ENCODE measurements at regions not wholly inside any gene's neighbourhood (a gene's known extent, or its start where the extent isn't known, plus 50 kb on each side); places are given as distances from the start of the nearest gene placed in this dataset.
"Not testable (repeated sequence)": the region's sequence is repeated elsewhere in the genome, so short reads cannot be mapped to it uniquely, and the experiment has no call there.

GRCh38 chr5:18523380-18523779 lies 889.1 kb downstream of the TAF11L14 start:
- H3K4me3 ChIP-seq (ENCODE audit: low read depth, low read length), result no peak overlapping the region
- TF ChIP-seq CTCF (conservative IDR thresholded peaks at IDR 0.05; ENCODE audit: low read depth, low read length), result no peak
- no peak for DNase-seq (ENCODE audit: low read depth)

- no peak overlapping the region for H3K4me3 ChIP-seq (ENCODE audit: low read depth, low read length)
- no peak for DNase-seq (ENCODE audit: low read depth)
- no peak for TF ChIP-seq CTCF (conservative IDR thresholded peaks at IDR 0.05; ENCODE audit: low read depth, low read length)
These were observed 892.6 kb downstream of the TAF11L14 start for GRCh38 chr5:18526792-18527405.

- DNase-seq (ENCODE audit: low read depth), result no peak
- TF ChIP-seq CTCF (conservative IDR thresholded peaks at IDR 0.05; ENCODE audit: low read depth, low read length), result no peak
- H3K4me3 ChIP-seq (ENCODE audit: low read depth, low read length), result no peak overlapping the region
These were observed 898.9 kb downstream of the TAF11L14 start for GRCh38 chr5:18533137-18533536.

- TF ChIP-seq CTCF (conservative IDR thresholded peaks at IDR 0.05; ENCODE audit: low read depth, low read length), result no peak
These were observed 899.9 kb downstream of the TAF11L14 start for GRCh38 chr5:18534119-18534518.

GRCh38 chr5:18535753-18536152 lies 901.5 kb downstream of the TAF11L14 start:
- not testable (repeated sequence) for DNase-seq (ENCODE audit: low read depth); H3K4me3 ChIP-seq (ENCODE audit: low read depth, low read length)

More at GRCh38 chr5:18534119-18534518, 899.9 kb downstream of the TAF11L14 start:
- DNase-seq (ENCODE audit: low read depth), result no peak
- no peak overlapping the region for H3K4me3 ChIP-seq (ENCODE audit: low read depth, low read length)

- DNase-seq (ENCODE audit: low read depth), result no peak
- no peak for TF ChIP-seq CTCF (conservative IDR thresholded peaks at IDR 0.05; ENCODE audit: low read depth, low read length)
- no peak overlapping the region for H3K4me3 ChIP-seq (ENCODE audit: low read depth, low read length)
These were observed 910.2 kb downstream of the TAF11L14 start for GRCh38 chr5:18544421-18544820.

- no peak overlapping the region for H3K4me3 ChIP-seq (ENCODE audit: low read depth, low read length)
- no peak for DNase-seq (ENCODE audit: low read depth)
- TF ChIP-seq CTCF (conservative IDR thresholded peaks at IDR 0.05; ENCODE audit: low read depth, low read length), result no peak
These were observed 912.3 kb downstream of the TAF11L14 start for GRCh38 chr5:18546591-18546990.

Measured in epithelial cell of proximal tubule (primary cell).